ENCODE measurements at regions not wholly inside any gene's neighbourhood (a gene's known extent, or its start where the extent isn't known, plus 50 kb on each side); places are given as distances from the start of the nearest gene placed in this dataset.

DNA sequence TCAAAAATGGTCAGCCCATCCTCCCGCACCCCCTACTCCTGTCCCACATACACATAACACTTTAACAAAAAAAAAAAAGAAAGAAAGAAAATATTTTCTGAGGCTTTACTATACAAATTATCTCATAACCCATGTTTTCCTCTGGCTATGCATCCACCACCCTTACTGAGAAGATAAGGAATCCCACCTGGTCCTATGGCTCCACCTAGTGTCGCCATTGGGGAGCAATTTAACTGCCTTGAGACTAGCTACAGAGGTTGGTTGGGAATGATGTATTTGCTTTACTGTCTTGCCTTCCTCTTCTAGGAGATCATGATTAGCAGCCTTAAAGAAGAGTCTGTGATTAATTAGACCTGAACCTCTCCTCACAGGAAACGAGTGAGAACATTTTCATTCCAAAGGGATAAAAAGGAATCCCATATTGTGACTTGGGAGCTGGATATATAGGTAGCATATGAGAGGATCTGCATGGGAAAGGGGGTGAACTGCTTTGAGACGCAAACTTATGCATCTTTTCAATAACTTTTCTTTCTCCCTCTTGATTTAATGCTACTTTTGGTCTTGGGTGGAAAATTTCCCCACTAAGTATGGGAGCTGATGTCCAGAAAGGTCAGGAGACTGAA, 77.7 kb upstream of the SELENOP start:
- intact Hi-C loops (cut with DNase I) = no loop called here
- no peak overlapping the region for H3K4me3 ChIP-seq
- no peaks in the 10 kb centered on the region for H3K36me3 ChIP-seq
- peaks cover 0 to 4% (median 0%) of the 10 kb centered on the region in 4 donors for H3K27me3 ChIP-seq
- 24% methylated on average over 4 of the region's 4 CpGs for WGBS
- H3K4me1 ChIP-seq = no peaks in the 10 kb centered on the region
- H3K9me3 ChIP-seq = no peaks in the 10 kb centered on the region
- no peak for DNase-seq (ENCODE audit: extremely low spot score)
- TF ChIP-seq, protein P1, sequence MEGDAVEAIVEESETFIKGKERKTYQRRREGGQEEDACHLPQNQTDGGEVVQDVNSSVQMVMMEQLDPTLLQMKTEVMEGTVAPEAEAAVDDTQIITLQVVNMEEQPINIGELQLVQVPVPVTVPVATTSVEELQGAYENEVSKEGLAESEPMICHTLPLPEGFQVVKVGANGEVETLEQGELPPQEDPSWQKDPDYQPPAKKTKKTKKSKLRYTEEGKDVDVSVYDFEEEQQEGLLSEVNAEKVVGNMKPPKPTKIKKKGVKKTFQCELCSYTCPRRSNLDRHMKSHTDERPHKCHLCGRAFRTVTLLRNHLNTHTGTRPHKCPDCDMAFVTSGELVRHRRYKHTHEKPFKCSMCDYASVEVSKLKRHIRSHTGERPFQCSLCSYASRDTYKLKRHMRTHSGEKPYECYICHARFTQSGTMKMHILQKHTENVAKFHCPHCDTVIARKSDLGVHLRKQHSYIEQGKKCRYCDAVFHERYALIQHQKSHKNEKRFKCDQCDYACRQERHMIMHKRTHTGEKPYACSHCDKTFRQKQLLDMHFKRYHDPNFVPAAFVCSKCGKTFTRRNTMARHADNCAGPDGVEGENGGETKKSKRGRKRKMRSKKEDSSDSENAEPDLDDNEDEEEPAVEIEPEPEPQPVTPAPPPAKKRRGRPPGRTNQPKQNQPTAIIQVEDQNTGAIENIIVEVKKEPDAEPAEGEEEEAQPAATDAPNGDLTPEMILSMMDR (IDR thresholded peaks at IDR 0.05) = peak; percentile 70 to 88 (median 73)
- TF ChIP-seq EP300 (IDR thresholded peaks at IDR 0.05) = no peak
- no peak overlapping the region for H3K27ac ChIP-seq (replicated peaks in 1 of 4)

DNA sequence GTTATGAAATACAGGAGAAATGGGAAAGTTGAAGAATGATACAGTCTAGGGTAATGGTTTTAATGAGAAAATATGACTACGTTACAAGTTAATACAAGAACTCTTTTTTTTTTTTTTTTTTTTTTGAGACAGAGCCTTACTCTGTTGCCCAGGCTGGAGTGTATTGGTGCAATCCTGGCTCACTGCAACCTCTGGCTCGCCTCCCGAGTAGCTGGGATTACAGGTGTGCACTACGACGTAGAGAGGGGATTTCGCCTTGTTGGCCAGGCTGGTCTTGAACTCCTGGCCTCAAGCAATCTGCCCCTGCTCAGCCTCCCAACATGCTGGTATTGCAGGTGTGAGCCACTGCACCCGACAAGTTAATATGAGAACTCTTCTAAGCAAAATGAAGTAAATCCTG, 77.1 kb upstream of the SELENOP start:
- intact Hi-C loops (cut with DNase I) = no loop called here
- Histone ChIP-seq H3K36me3 (no peaks in the 10 kb centered on the region), H3K27me3 (no peaks in the 10 kb centered on the region), H3K4me3 (no peak overlapping the region), H3K4me1 (no peaks in the 10 kb centered on the region), H3K9me3 (no peaks in the 10 kb centered on the region), H3K27ac (replicated peaks in 1 of 4) (no peak overlapping the region)
- WGBS = 79% methylated on average over 7 of the region's 7 CpGs
- DNase-seq (ENCODE audit: extremely low spot score) = no peak
- TF ChIP-seq EP300 (IDR thresholded peaks at IDR 0.05) = no peak
- no peak for TF ChIP-seq POLR2AphosphoS5 (IDR thresholded peaks at IDR 0.05)
- TF ChIP-seq, protein P1 (IDR thresholded peaks at IDR 0.05) = no peak
- TF ChIP-seq POLR2A (IDR thresholded peaks at IDR 0.05; ENCODE audit: low read depth) = no peak

DNA sequence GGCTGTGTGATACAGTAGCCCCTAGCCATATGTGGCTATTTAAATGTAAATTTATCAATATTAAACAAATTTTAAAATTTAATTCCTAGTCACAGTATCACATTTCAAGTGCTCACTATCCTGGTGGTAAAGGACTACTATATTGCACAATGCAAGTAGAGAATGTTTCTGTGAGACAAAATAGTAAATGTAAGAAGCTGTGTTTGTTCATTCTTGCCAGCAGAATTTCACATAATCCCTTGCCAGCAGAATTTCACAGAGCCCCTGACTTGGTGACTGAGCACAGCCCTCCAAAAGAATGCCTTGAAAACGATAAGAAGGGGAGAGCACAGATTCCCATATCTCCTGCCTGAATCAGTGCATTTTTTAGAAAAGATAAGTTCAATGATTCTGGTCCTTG, 75.9 kb upstream of the SELENOP start:
- no peak overlapping the region for H3K4me3 ChIP-seq
- TF ChIP-seq EP300 (IDR thresholded peaks at IDR 0.05) = no peak
- TF ChIP-seq, protein P1 (IDR thresholded peaks at IDR 0.05) = no peak
- no peak for TF ChIP-seq POLR2A (IDR thresholded peaks at IDR 0.05; ENCODE audit: low read depth)
- TF ChIP-seq POLR2AphosphoS5 (IDR thresholded peaks at IDR 0.05) = no peak
- no peaks in the 10 kb centered on the region for H3K9me3 ChIP-seq
- H3K4me1 ChIP-seq = no peaks in the 10 kb centered on the region
- intact Hi-C loops (cut with DNase I) = no loop called here
- H3K27ac ChIP-seq (replicated peaks in 1 of 4) = no peak overlapping the region
- H3K36me3 ChIP-seq = no peaks in the 10 kb centered on the region
- DNase-seq (ENCODE audit: extremely low spot score) = no peak
- H3K27me3 ChIP-seq = no peaks in the 10 kb centered on the region
- 14% methylated on average over 1 of the region's 1 CpG for WGBS

DNA sequence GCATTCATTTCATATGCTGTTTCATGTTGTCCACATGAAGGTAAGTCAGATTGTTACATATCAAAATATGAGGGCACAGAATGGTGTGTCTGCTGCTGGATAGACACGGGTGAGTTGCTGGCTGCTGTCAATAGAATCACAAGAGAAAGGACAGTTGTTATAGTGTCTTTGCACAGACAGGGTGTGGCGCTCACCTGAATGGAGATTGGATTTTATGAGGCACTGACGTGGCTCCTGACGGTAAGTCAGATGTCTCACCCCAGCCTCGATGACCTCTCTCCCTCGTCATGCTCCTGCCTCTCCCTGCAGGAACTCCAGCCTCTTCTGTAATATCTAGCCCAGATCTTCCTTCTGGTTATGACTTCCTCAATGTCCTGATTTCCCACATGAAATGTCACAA, 75.4 kb upstream of the SELENOP start:
- no peak overlapping the region for H3K27ac ChIP-seq (replicated peaks in 1 of 4)
- H3K9me3 ChIP-seq = no peaks in the 10 kb centered on the region
- intact Hi-C loops (cut with DNase I) = no loop called here
- peak; percentile 66 for DNase-seq (ENCODE audit: extremely low spot score)
- no peaks in the 10 kb centered on the region for H3K27me3 ChIP-seq
- TF ChIP-seq POLR2A (IDR thresholded peaks at IDR 0.05; ENCODE audit: low read depth) = no peak
- no peak for TF ChIP-seq POLR2AphosphoS5 (IDR thresholded peaks at IDR 0.05)
- TF ChIP-seq, protein P1 (IDR thresholded peaks at IDR 0.05) = no peak
- no peak for TF ChIP-seq EP300 (IDR thresholded peaks at IDR 0.05)
- no peaks in the 10 kb centered on the region for H3K36me3 ChIP-seq
- 80% methylated on average over 6 of the region's 6 CpGs for WGBS
- H3K4me1 ChIP-seq = no peaks in the 10 kb centered on the region
- no peak overlapping the region for H3K4me3 ChIP-seq

DNA sequence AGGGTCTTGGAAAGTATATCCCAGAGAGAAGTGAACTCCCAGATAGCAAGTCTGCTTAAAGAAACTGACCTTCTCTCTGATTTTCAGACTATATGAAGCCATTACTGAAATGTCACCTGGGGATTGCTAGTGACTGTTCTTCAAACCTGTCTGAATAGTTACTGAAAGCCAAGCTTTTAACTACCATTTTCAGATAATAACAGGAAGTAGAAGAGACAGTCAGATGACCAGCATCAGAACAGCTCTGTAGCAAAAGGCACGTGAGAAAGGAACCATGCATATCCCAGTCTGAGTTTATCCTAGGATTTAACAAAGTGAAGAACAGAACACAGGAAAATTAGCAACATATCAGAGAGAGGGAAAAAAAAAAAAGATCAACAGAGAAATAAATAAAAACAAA, 74.9 kb upstream of the SELENOP start:
- Histone ChIP-seq H3K27ac (replicated peaks in 1 of 4) (no peak overlapping the region), H3K9me3 (no peaks in the 10 kb centered on the region), H3K4me3 (no peak overlapping the region), H3K4me1 (no peaks in the 10 kb centered on the region), H3K27me3 (no peaks in the 10 kb centered on the region), H3K36me3 (no peaks in the 10 kb centered on the region)
- intact Hi-C loops (cut with DNase I) = no loop called here
- no peak for DNase-seq (ENCODE audit: extremely low spot score)
- no peak for TF ChIP-seq POLR2A (IDR thresholded peaks at IDR 0.05; ENCODE audit: low read depth)
- TF ChIP-seq, protein P1 (IDR thresholded peaks at IDR 0.05) = no peak
- TF ChIP-seq POLR2AphosphoS5 (IDR thresholded peaks at IDR 0.05) = no peak
- TF ChIP-seq EP300 (IDR thresholded peaks at IDR 0.05) = no peak
- 42% methylated on average over 1 of the region's 1 CpG for WGBS
